DND-41 (cell line): ENCODE measurements at regions not wholly inside any gene's neighbourhood (a gene's known extent, or its start where the extent isn't known, plus 50 kb on each side); places are given as distances from the start of the nearest gene placed in this dataset.

ENCODE experiments used
- ATAC-seq: fragments of 200-7000 bp; cut with Tn5 transposase; 3 replicates; pipeline ENCODE4 v1.9.1; 2021; ENCODE audit warnings: low read depth; ENCODE audit not compliant: insufficient read depth
- DNase-seq: peaks from one replicate; pipeline ENCODE4 v3.0.0-alpha.2; 2020
- H2AFZ ChIP-seq: 2 replicates; pipeline ENCODE4 v1.6.0; 2012; ENCODE audit warnings: low read depth, low read length
- H3K27ac ChIP-seq: 2 replicates; pipeline ENCODE4 v1.5.1; 2012; ENCODE audit warnings: low read length, inconsistent platforms
- H3K27me3 ChIP-seq: fragments of 200-600 bp; sonication (generic); 2 replicates; pipeline ENCODE4 v1.6.0; 2012; ENCODE audit warnings: low read length, mild to moderate bottlenecking, inconsistent platforms; ENCODE audit not compliant: insufficient read depth, poor library complexity
- H3K36me3 ChIP-seq: 2 replicates; pipeline ENCODE4 v1.5.1; 2012; ENCODE audit warnings: low read length, inconsistent platforms; ENCODE audit not compliant: insufficient read depth
- H3K4me1 ChIP-seq: 2 replicates; pipeline ENCODE4 v1.5.1; 2012; ENCODE audit warnings: mild to moderate bottlenecking, low read length; ENCODE audit not compliant: insufficient read depth
- H3K4me2 ChIP-seq: 2 replicates; pipeline ENCODE4 v1.6.0; 2012; ENCODE audit warnings: mild to moderate bottlenecking, moderate library complexity, low read length, inconsistent platforms; ENCODE audit not compliant: insufficient read depth
- H3K4me3 ChIP-seq, 2 experiments: fragments of 200-600 bp in 1 of 2; shearing (Covaris generic) in 1 of 2; 2 replicates each; pipeline ENCODE4 v1.5.1; 2012 to 2016; ENCODE audit warnings: inconsistent platforms in 2 of 2, low read length in 2 of 2, mild to moderate bottlenecking in 2 of 2, low read depth in 1 of 2, moderate library complexity in 1 of 2
- H3K79me2 ChIP-seq: 2 replicates; pipeline ENCODE4 v1.6.0; 2012; ENCODE audit warnings: low read length, inconsistent platforms; ENCODE audit not compliant: insufficient read depth
- H3K9ac ChIP-seq: 2 replicates; pipeline ENCODE4 v1.6.0; 2012; ENCODE audit warnings: low read depth, mild to moderate bottlenecking, inconsistent platforms, low read length, moderate library complexity
- H3K9me3 ChIP-seq: 2 replicates; pipeline ENCODE4 v1.5.1; 2012; ENCODE audit warnings: low read length, moderate library complexity, mild to moderate bottlenecking, inconsistent platforms; ENCODE audit not compliant: insufficient read depth, severe bottlenecking
- H4K20me1 ChIP-seq: 2 replicates; pipeline ENCODE4 v1.6.0; 2012; ENCODE audit warnings: low read length; ENCODE audit not compliant: insufficient read depth
- EZH2 ChIP-seq: IDR thresholded peaks from 3 replicates; pipeline ENCODE4 v1.6.1; 2012; ENCODE audit warnings: borderline replicate concordance, low read depth, mild to moderate bottlenecking, moderate library complexity, low read length, inconsistent platforms; ENCODE audit not compliant: severe bottlenecking
- TF ChIP-seq, protein P1 (sequence below): IDR thresholded peaks from 2 replicates; pipeline ENCODE4 v1.5.1; 2012; ENCODE audit warnings: borderline replicate concordance, low read length, moderate library complexity, mild to moderate bottlenecking; ENCODE audit not compliant: poor library complexity, severe bottlenecking; ENCODE audit errors: extremely low read depth

DNA sequence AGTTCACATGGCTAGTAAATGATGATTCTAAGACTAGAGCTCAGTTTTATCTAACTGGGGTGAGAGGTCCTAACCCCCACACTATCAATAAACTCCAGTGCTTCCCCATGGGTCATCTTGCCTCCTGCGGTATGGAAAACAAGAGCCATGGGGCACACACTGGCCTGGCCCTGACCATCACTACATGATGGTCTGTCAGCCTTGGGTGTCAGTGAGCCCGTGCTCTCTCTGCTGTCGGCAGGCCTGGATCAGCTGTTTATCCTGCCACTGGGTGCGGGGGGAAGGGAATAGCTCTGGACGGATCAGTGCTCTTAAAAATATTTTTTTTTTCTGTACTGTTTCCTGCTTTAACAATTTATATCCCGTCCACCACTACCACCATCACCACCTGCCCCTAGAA, 255.0 kb upstream of the ADGRL2 start:
- H3K27ac ChIP-seq: no peak overlapping the region
- H3K4me2 ChIP-seq: no peak overlapping the region
- no peaks in the 10 kb centered on the region for H3K9me3 ChIP-seq
- H3K79me2 ChIP-seq: no peaks in the 10 kb centered on the region
- no peak for DNase-seq
- H4K20me1 ChIP-seq: no peaks in the 10 kb centered on the region
- no peak for ATAC-seq
- no peak overlapping the region for H3K9ac ChIP-seq
- H3K4me3 ChIP-seq: no peak overlapping the region
- no peaks in the 10 kb centered on the region for H3K4me1 ChIP-seq
- no peak for TF ChIP-seq EZH2
- TF ChIP-seq, protein P1, sequence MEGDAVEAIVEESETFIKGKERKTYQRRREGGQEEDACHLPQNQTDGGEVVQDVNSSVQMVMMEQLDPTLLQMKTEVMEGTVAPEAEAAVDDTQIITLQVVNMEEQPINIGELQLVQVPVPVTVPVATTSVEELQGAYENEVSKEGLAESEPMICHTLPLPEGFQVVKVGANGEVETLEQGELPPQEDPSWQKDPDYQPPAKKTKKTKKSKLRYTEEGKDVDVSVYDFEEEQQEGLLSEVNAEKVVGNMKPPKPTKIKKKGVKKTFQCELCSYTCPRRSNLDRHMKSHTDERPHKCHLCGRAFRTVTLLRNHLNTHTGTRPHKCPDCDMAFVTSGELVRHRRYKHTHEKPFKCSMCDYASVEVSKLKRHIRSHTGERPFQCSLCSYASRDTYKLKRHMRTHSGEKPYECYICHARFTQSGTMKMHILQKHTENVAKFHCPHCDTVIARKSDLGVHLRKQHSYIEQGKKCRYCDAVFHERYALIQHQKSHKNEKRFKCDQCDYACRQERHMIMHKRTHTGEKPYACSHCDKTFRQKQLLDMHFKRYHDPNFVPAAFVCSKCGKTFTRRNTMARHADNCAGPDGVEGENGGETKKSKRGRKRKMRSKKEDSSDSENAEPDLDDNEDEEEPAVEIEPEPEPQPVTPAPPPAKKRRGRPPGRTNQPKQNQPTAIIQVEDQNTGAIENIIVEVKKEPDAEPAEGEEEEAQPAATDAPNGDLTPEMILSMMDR: no peak
- no peak overlapping the region for H2AFZ ChIP-seq
- no peaks in the 10 kb centered on the region for H3K36me3 ChIP-seq
- no peaks in the 10 kb centered on the region for H3K27me3 ChIP-seq

DNA sequence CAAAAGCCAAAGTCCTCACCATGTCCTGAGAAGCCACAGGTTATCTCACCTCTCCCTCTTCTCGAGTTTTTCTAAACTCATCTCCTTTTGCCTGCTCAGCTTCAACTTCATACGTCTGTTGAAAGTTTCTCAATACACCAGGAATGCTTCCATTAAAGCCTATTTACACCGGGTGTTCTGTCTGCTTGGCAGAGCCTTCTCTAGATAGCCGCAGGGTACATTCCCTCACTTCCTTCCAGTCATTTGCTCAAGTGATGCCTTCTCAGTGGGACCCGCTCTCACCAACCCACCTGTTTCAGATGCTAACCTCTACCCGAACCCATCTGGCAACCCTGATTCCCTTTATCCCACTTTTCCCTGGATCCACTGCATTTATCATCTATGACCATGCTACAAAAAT, 257.0 kb upstream of the ADGRL2 start:
- no peaks in the 10 kb centered on the region for H3K9me3 ChIP-seq
- H3K4me3 ChIP-seq: no peak overlapping the region
- TF ChIP-seq EZH2: no peak
- TF ChIP-seq, protein P1: no peak
- no peaks in the 10 kb centered on the region for H4K20me1 ChIP-seq
- no peaks in the 10 kb centered on the region for H3K27me3 ChIP-seq
- no peak overlapping the region for H2AFZ ChIP-seq
- no peak overlapping the region for H3K27ac ChIP-seq
- no peaks in the 10 kb centered on the region for H3K36me3 ChIP-seq
- H3K79me2 ChIP-seq: no peaks in the 10 kb centered on the region
- ATAC-seq (no peak), DNase-seq (no peak)
- no peak overlapping the region for H3K4me2 ChIP-seq
- H3K9ac ChIP-seq: no peak overlapping the region
- H3K4me1 ChIP-seq: no peaks in the 10 kb centered on the region

DNA sequence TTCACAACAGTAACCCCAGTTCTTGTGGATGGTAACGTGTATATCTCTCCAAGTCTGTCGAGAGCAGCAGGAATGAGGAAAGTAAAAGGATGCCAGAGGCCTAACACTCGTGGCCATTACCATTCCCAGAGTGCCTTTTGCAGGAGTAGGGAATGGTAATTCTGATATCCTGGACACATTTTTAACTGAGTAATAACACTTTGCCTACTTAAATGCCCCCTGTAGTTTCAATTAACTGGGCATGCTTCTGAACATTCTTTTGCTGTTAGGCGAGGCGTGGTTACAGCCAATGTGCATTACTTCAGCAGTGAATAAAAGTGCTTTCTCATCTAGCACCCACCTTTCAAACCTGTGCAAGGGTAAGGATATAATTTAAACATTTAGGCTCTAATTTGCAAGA, 258.5 kb upstream of the ADGRL2 start:
- Histone ChIP-seq H4K20me1 (no peaks in the 10 kb centered on the region), H2AFZ (no peak overlapping the region), H3K4me1 (no peaks in the 10 kb centered on the region), H3K79me2 (no peaks in the 10 kb centered on the region), H3K9me3 (no peaks in the 10 kb centered on the region), H3K4me3 (no peak overlapping the region), H3K36me3 (no peaks in the 10 kb centered on the region), H3K4me2 (no peak overlapping the region), H3K27ac (no peak overlapping the region), H3K9ac (no peak overlapping the region), H3K27me3 (no peaks in the 10 kb centered on the region)
- DNase-seq (no peak), ATAC-seq (no peak)
- TF ChIP-seq, protein P1: no peak

DNA sequence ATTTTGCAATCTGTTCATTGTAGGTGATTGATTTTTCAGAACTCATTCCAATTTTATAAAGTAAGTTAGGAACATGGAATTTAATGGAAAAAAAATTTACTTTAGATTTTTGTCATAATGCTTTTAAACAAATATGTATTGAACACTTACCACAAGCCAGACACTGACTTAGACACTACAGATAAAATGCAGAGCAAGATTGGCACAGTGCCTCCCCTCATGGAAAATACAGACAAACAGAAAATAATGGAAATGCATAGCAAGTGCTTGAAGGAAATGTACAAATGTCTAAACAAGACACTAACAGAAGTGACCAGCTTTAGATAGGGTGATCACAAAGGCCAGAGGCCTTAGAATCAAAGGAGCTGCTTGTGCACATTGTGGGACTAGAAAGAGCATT, 260.5 kb upstream of the ADGRL2 start:
- no peak overlapping the region for H3K27ac ChIP-seq
- no peaks in the 10 kb centered on the region for H4K20me1 ChIP-seq
- no peaks in the 10 kb centered on the region for H3K4me1 ChIP-seq
- H3K4me3 ChIP-seq: no peak overlapping the region
- H3K36me3 ChIP-seq: no peaks in the 10 kb centered on the region
- H3K9me3 ChIP-seq: no peaks in the 10 kb centered on the region
- TF ChIP-seq EZH2: no peak
- TF ChIP-seq, protein P1: no peak
- ATAC-seq: no peak
- no peak for DNase-seq
- H3K4me2 ChIP-seq: no peak overlapping the region
- H3K79me2 ChIP-seq: no peaks in the 10 kb centered on the region
- no peak overlapping the region for H3K9ac ChIP-seq
- H2AFZ ChIP-seq: no peak overlapping the region
- H3K27me3 ChIP-seq: no peaks in the 10 kb centered on the region
